ENCODE measurements at regions not wholly inside any gene's neighbourhood (a gene's known extent, or its start where the extent isn't known, plus 50 kb on each side); places are given as distances from the start of the nearest gene placed in this dataset.

GRCh38 chr14:101357559-101358319 is 203.6 kb upstream of the DIO3 start:
- no peak for ATAC-seq
- Mint-ChIP-seq H3K9me3 (peaks cover 0 to 32% (median 17%) of the 10 kb centered on the region in 9 donors), H3K36me3 (peaks cover 0 to 20% (median 0%) of the 10 kb centered on the region in 3 donors), H3K27me3 (peaks cover 8 to 36% (median 33%) of the 10 kb centered on the region in 5 donors), H3K4me1 (peaks cover 0 to 24% (median 3%) of the 10 kb centered on the region in 4 donors), H3K27ac (no peak overlapping the region), H3K4me3 (no peak overlapping the region)
- POLR2A ChIA-PET, result no interaction called here
- DNase-seq, result no peak

GRCh38 chr14:101358320-101359125 is 202.8 kb upstream of the DIO3 start:
- DNase-seq (no peak), ATAC-seq (no peak)
- Mint-ChIP-seq H3K27me3 (peaks cover 16 to 43% (median 41%) of the 10 kb centered on the region in 5 donors), H3K36me3 (peaks cover 0 to 20% (median 0%) of the 10 kb centered on the region in 3 donors), H3K4me3 (no peak overlapping the region), H3K9me3 (peaks cover 0 to 28% (median 17%) of the 10 kb centered on the region in 9 donors), H3K4me1 (peaks cover 0 to 31% (median 4%) of the 10 kb centered on the region in 4 donors), H3K27ac (no peak overlapping the region)
- POLR2A ChIA-PET, result no interaction called here

- peaks cover 0 to 32% (median 4%) of the 10 kb centered on the region in 4 donors for H3K4me1 Mint-ChIP-seq
- peaks cover 15 to 51% (median 45%) of the 10 kb centered on the region in 5 donors for H3K27me3 Mint-ChIP-seq
- DNase-seq (no peak), ATAC-seq (no peak)
- peak overlapping the region in 1 of 10 donors; percentile 7 for H3K4me3 Mint-ChIP-seq
- H3K36me3 Mint-ChIP-seq, result peaks cover 0 to 15% (median 0%) of the 10 kb centered on the region in 3 donors
- peaks cover 0 to 19% (median 10%) of the 10 kb centered on the region in 9 donors for H3K9me3 Mint-ChIP-seq
- POLR2A ChIA-PET, result no interaction called here
- no peak overlapping the region for H3K27ac Mint-ChIP-seq
Measured at GRCh38 chr14:101359221-101360053, 201.9 kb upstream of the DIO3 start.

GRCh38 chr14:101360054-101360911 is 201.0 kb upstream of the DIO3 start:
- Mint-ChIP-seq H3K9me3 (peaks cover 0 to 11% (median 2%) of the 10 kb centered on the region in 9 donors), H3K27me3 (peaks cover 15 to 55% (median 48%) of the 10 kb centered on the region in 5 donors), H3K4me3 (no peak overlapping the region), H3K36me3 (peaks cover 0 to 7% (median 0%) of the 10 kb centered on the region in 3 donors), H3K27ac (peak overlapping the region in 2 of 10 donors; percentile 13 to 61), H3K4me1 (peaks cover 0 to 32% (median 4%) of the 10 kb centered on the region in 4 donors)
- ATAC-seq (no peak), DNase-seq (no peak)
- POLR2A ChIA-PET, result no interaction called here

- POLR2A ChIA-PET, result no interaction called here
- Mint-ChIP-seq H3K4me3 (peak overlapping the region in 1 of 10 donors; percentile 25), H3K27me3 (peaks cover 15 to 59% (median 51%) of the 10 kb centered on the region in 5 donors), H3K4me1 (peaks cover 0 to 34% (median 4%) of the 10 kb centered on the region in 4 donors), H3K9me3 (peaks cover 0 to 9% (median 0%) of the 10 kb centered on the region in 9 donors), H3K27ac (no peak overlapping the region), H3K36me3 (peaks cover 0 to 5% (median 0%) of the 10 kb centered on the region in 3 donors)
- peak in 1 of 2 donors; percentile 28 for ATAC-seq
- DNase-seq, result no peak
Measured at GRCh38 chr14:101361044-101361443, 200.3 kb upstream of the DIO3 start.

GRCh38 chr14:101361451-101362433 is 199.6 kb upstream of the DIO3 start:
- no peak overlapping the region for H3K27ac Mint-ChIP-seq
- no peak for DNase-seq
- POLR2A ChIA-PET, result no interaction called here

GRCh38 chr14:101362529-101363260 is 198.6 kb upstream of the DIO3 start:
- peaks cover 0 to 8% (median 0%) of the 10 kb centered on the region in 9 donors for H3K9me3 Mint-ChIP-seq
- POLR2A ChIA-PET, result no interaction called here
- H3K36me3 Mint-ChIP-seq, result no peaks in the 10 kb centered on the region
- peak overlapping the region in 1 of 10 donors; percentile 6 for H3K27ac Mint-ChIP-seq
- DNase-seq (no peak), ATAC-seq (no peak)
- H3K27me3 Mint-ChIP-seq, result peaks cover 15 to 63% (median 46%) of the 10 kb centered on the region in 5 donors
- no peak overlapping the region for H3K4me3 Mint-ChIP-seq
- H3K4me1 Mint-ChIP-seq, result peaks cover 0 to 34% (median 4%) of the 10 kb centered on the region in 4 donors

More at GRCh38 chr14:101361451-101362433, 199.6 kb upstream of the DIO3 start:
- Mint-ChIP-seq H3K36me3 (no peaks in the 10 kb centered on the region), H3K9me3 (peaks cover 0 to 8% (median 0%) of the 10 kb centered on the region in 9 donors), H3K27me3 (peaks cover 15 to 59% (median 46%) of the 10 kb centered on the region in 5 donors), H3K4me1 (peaks cover 0 to 34% (median 4%) of the 10 kb centered on the region in 4 donors), H3K4me3 (no peak overlapping the region)
- ATAC-seq, result no peak

GRCh38 chr14:101363261-101363555 is 198.1 kb upstream of the DIO3 start:
- no peak overlapping the region for H3K27ac Mint-ChIP-seq
- no peaks in the 10 kb centered on the region for H3K36me3 Mint-ChIP-seq
- POLR2A ChIA-PET, result no interaction called here
- DNase-seq (no peak), ATAC-seq (no peak)
- peaks cover 15 to 63% (median 46%) of the 10 kb centered on the region in 5 donors for H3K27me3 Mint-ChIP-seq
- no peak overlapping the region for H3K4me3 Mint-ChIP-seq
- peaks cover 0 to 8% (median 0%) of the 10 kb centered on the region in 9 donors for H3K9me3 Mint-ChIP-seq
- peaks cover 0 to 34% (median 4%) of the 10 kb centered on the region in 4 donors for H3K4me1 Mint-ChIP-seq

GRCh38 chr14:101363880-101364391 is 197.4 kb upstream of the DIO3 start:
- no peaks in the 10 kb centered on the region for H3K36me3 Mint-ChIP-seq
- no peak for DNase-seq
- no peak for ATAC-seq
- H3K27me3 Mint-ChIP-seq, result peaks cover 13 to 60% (median 40%) of the 10 kb centered on the region in 5 donors
- peaks cover 0 to 3% (median 0%) of the 10 kb centered on the region in 9 donors for H3K9me3 Mint-ChIP-seq
- POLR2A ChIA-PET, result no interaction called here
- H3K27ac Mint-ChIP-seq, result no peak overlapping the region
- H3K4me1 Mint-ChIP-seq, result peaks cover 0 to 28% (median 2%) of the 10 kb centered on the region in 4 donors
- no peak overlapping the region for H3K4me3 Mint-ChIP-seq

Measured in naive thymus-derived CD8-positive, alpha-beta T cell (primary cell).